ENCODE measurements at regions not wholly inside any gene's neighbourhood (a gene's known extent, or its start where the extent isn't known, plus 50 kb on each side); places are given as distances from the start of the nearest gene placed in this dataset.

DNA sequence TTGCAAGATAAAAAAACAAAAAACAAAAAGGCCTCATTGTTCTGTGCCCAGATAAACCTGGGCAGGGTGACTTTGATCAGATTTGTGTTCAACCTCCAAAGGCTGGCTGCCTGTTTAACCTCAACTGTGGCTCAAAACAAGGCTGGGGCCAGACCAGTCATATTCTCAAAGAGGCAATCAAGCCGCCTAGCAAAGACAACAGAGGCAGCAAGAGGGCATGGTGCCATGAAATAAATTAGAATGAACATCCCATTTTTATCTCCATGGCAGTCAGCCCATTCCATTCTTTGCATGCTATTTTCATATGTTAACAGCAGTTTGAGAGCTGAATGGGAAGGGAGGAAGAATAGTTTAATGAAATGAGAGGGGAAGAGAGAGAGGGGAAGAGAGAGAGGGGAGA is 1150.3 kb downstream of the TYW1 start:
- no peak overlapping the region for H3K4me3 ChIP-seq (ENCODE audit: low read depth, low read length)
- TF ChIP-seq, protein P1, sequence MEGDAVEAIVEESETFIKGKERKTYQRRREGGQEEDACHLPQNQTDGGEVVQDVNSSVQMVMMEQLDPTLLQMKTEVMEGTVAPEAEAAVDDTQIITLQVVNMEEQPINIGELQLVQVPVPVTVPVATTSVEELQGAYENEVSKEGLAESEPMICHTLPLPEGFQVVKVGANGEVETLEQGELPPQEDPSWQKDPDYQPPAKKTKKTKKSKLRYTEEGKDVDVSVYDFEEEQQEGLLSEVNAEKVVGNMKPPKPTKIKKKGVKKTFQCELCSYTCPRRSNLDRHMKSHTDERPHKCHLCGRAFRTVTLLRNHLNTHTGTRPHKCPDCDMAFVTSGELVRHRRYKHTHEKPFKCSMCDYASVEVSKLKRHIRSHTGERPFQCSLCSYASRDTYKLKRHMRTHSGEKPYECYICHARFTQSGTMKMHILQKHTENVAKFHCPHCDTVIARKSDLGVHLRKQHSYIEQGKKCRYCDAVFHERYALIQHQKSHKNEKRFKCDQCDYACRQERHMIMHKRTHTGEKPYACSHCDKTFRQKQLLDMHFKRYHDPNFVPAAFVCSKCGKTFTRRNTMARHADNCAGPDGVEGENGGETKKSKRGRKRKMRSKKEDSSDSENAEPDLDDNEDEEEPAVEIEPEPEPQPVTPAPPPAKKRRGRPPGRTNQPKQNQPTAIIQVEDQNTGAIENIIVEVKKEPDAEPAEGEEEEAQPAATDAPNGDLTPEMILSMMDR (IDR thresholded peaks at IDR 0.05; ENCODE audit: control insufficient read depth, extremely low read depth, insufficient read depth) = no peak
- no peak for DNase-seq (ENCODE audit: low read depth)

DNA sequence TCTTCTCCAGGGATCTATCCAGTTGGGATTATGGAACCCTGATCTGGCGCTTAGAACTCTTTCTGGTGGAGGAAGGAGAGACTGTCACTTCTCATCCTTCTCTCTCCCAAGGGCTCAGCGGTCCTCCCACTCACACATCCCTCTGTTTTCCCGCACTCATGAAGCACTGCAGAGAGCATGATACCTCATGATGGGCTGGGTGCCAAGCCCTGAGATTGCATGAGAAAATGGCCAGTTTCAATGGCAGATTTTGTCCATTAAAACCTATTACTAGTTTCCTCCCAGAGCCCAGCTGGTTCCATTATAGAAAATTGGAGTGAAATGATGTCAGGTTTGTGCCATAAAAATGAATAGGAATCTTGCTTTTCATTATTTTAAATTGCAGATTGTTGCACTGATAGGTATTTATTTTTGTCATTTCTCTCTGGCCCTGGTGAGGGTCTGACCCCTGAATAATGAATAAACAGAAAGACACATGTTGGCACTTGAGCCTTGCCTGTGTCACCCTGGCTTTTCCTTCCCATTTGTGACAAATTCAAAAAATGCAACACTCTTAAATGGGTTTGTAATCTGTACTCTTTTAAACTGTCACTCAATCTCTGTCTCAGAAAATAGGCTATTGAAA is 1151.1 kb downstream of the TYW1 start:
- no peak overlapping the region for H3K4me3 ChIP-seq (ENCODE audit: low read depth, low read length)
- DNase-seq (ENCODE audit: low read depth) = no peak
- TF ChIP-seq, protein P1 (IDR thresholded peaks at IDR 0.05; ENCODE audit: control insufficient read depth, extremely low read depth, insufficient read depth) = no peak

GRCh38 chr7:68148440-68148839 is 1151.8 kb downstream of the TYW1 start:
- DNase-seq (ENCODE audit: low read depth) = no peak

DNA sequence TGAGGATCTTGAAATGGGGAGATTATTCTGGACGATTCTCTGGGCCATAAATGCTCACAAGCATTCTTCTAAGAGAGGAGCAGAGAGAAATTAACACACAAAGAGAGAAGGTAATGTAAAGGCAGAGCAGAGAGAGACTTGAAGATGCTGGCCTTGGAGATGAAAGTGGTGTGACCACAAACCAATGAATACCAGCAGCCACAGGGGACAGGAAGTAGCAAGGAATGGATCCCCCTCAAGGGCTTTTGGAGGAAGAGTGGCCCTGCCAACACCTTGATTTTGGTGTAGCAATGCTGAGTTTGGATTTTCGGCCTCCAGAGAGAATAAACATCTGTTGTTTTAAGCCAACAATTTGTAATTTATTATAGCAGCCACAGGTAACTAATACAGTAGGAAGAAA is 1155.6 kb downstream of the TYW1 start:
- DNase-seq (ENCODE audit: low read depth) = no peak
- TF ChIP-seq, protein P1 (IDR thresholded peaks at IDR 0.05; ENCODE audit: control insufficient read depth, extremely low read depth, insufficient read depth) = no peak
- no peak overlapping the region for H3K4me3 ChIP-seq (ENCODE audit: low read depth, low read length)

More at GRCh38 chr7:68148440-68148839, 1151.8 kb downstream of the TYW1 start:
- H3K4me3 ChIP-seq (ENCODE audit: low read depth, low read length) = no peak overlapping the region
- TF ChIP-seq, protein P1 (IDR thresholded peaks at IDR 0.05; ENCODE audit: control insufficient read depth, extremely low read depth, insufficient read depth) = no peak

- no peak overlapping the region for H3K4me3 ChIP-seq (ENCODE audit: low read depth, low read length)
- TF ChIP-seq, protein P1 (IDR thresholded peaks at IDR 0.05; ENCODE audit: control insufficient read depth, extremely low read depth, insufficient read depth) = no peak
- no peak for DNase-seq (ENCODE audit: low read depth)
Measured at GRCh38 chr7:68155676-68156075, 1159.0 kb downstream of the TYW1 start.

DNA sequence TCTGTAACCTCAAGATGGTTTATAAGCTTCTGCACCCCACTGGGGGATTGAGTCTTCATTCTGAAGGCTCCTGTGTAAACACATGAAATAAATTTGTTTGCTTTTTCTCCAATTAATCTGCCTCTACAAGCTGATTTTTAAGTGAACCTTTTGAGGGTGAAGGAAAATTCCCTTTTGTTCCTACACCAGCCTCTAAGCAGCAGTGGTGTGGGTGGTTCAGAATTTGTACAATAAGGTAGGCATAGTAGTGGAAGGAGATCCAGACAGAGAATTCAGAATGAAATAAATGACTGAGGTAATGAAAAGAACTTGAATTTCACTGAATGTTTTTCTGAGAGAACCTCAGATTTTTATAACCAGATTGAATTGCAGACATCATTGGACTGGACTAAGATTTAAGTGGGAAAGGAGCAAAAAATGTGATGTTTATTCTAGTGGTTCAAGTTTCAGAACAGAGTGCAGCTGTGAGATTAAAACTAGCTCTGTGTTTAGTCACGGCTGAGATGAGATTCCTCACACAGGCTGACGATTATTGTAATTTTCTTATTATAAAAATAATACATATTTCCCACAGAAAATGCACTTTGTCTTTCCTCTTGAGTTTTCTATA is 1162.2 kb downstream of the TYW1 start:
- DNase-seq (ENCODE audit: low read depth) = no peak
- H3K4me3 ChIP-seq (ENCODE audit: low read depth, low read length) = no peak overlapping the region
- TF ChIP-seq, protein P1 (IDR thresholded peaks at IDR 0.05; ENCODE audit: control insufficient read depth, extremely low read depth, insufficient read depth) = no peak

DNA sequence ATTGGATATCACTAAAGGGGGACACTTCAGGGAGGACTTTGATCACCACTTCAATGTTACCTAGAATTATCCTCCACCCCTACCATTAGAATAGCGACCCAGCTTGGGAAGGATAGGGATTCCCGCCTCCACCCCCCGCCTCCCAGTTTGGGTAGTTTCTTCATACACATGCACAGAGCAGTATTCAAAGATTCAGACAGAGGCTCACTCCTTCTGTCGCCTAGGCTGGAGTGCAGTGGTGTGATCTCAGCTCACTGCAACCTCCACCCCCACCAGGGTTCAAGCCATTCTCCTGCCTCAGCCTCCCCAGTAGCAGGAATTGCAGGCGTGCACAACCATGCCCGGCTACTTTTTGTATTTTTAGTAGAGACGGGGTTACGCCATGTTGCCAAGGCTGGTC is 1166.1 kb downstream of the TYW1 start:
- DNase-seq (ENCODE audit: low read depth) = no peak
- TF ChIP-seq, protein P1 (IDR thresholded peaks at IDR 0.05; ENCODE audit: control insufficient read depth, extremely low read depth, insufficient read depth) = no peak
- H3K4me3 ChIP-seq (ENCODE audit: low read depth, low read length) = no peak overlapping the region

All from LNCaP clone FGC (cell line).